ENCODE measurements at regions not wholly inside any gene's neighbourhood (a gene's known extent, or its start where the extent isn't known, plus 50 kb on each side); places are given as distances from the start of the nearest gene placed in this dataset.
"Not testable (repeated sequence)": the region's sequence is repeated elsewhere in the genome, so short reads cannot be mapped to it uniquely, and the experiment has no call there.

DNA sequence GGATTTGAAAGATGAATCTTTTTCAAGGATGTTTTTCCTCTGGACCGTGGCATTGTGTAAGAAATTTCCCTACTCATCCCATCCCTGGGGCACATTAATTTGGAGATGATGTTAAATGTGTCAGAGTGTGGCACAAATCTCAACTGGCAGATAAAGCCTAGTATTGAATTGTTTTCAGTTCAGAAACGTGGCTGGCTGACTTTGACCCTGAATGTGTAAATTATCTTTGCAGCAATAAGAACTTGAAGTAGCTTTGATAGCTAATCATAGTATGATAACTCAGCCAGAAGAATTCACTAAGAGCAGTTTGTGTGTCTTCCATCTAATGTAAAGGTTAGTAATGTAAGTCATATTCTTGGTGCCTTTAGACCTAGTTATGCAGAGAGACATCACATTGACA is 238.4 kb upstream of the DMRT1 start:
- TF ChIP-seq JUND (IDR thresholded peaks at IDR 0.05; ENCODE audit: low read depth), result no peak
- in situ Hi-C loops (cut with HindIII; ENCODE audit: low pct_unique_long_range_greater_than_20kb, low sequenced_read_pairs), result no loop called here
- no peak for DNase-seq (ENCODE audit: low read depth in 1 of 2, low spot score in 1 of 2)

DNA sequence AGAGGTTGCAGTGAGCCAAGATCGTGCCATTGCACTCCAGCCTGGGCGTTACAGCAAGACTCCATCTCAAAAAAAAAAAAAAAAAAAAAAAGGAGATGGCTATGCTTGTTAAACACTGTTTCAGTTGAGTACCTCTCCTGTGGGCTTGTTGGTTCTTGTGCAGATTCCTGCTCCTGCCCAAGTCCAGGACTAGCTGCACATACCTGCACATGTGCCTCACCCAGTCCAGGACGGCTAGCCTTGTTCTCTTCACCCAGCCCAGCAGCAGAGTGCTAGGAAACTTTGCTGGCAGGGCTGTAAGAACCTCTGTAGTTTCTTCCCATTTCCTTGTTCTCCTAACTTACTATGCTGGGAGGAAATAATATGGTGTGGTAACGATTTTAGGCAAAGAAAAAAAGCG is 234.1 kb upstream of the DMRT1 start:
- DNase-seq (ENCODE audit: low read depth in 1 of 2, low spot score in 1 of 2), result no peak
- in situ Hi-C loops (cut with HindIII; ENCODE audit: low pct_unique_long_range_greater_than_20kb, low sequenced_read_pairs), result no loop called here
- TF ChIP-seq JUND (IDR thresholded peaks at IDR 0.05; ENCODE audit: low read depth), result no peak

GRCh38 chr9:613771-614347 is 227.6 kb upstream of the DMRT1 start:
- DNase-seq (ENCODE audit: low read depth in 1 of 2, low spot score in 1 of 2), result peak; percentile 42 to 85
- TF ChIP-seq JUND (IDR thresholded peaks at IDR 0.05; ENCODE audit: low read depth), result no peak
- in situ Hi-C loops (cut with HindIII; ENCODE audit: low pct_unique_long_range_greater_than_20kb, low sequenced_read_pairs), result no loop called here

GRCh38 chr9:614431-614830 is 227.1 kb upstream of the DMRT1 start:
- TF ChIP-seq JUND (IDR thresholded peaks at IDR 0.05; ENCODE audit: low read depth), result no peak
- in situ Hi-C loops (cut with HindIII; ENCODE audit: low pct_unique_long_range_greater_than_20kb, low sequenced_read_pairs), result no loop called here
- DNase-seq (ENCODE audit: low read depth in 1 of 2, low spot score in 1 of 2), result no peak

DNA sequence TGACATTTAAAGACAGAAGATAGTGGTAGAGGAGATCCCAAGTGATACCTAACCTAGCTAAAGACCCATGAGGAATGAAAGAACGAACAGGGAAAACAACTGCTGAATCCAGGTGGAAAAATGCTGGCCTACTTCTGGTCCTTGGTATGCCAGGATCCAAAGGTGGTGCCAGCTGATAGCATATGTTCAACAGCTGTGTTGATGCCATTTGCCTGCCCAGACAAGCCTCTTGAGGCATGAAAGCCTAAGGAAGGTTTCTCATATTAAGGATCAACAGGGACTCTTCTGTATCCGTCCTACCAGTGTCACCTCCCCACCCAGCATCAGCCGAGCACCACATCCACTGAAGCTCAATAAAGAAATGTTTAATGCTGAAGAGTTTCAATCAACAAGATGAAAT is 225.7 kb upstream of the DMRT1 start:
- DNase-seq (ENCODE audit: low read depth in 1 of 2, low spot score in 1 of 2), result no peak
- TF ChIP-seq JUND (IDR thresholded peaks at IDR 0.05; ENCODE audit: low read depth), result no peak
- in situ Hi-C loops (cut with HindIII; ENCODE audit: low pct_unique_long_range_greater_than_20kb, low sequenced_read_pairs), result no loop called here

GRCh38 chr9:616694-617093 is 224.8 kb upstream of the DMRT1 start:
- TF ChIP-seq JUND (IDR thresholded peaks at IDR 0.05; ENCODE audit: low read depth), result no peak
- in situ Hi-C loops (cut with HindIII; ENCODE audit: low pct_unique_long_range_greater_than_20kb, low sequenced_read_pairs), result no loop called here
- DNase-seq (ENCODE audit: low read depth in 1 of 2, low spot score in 1 of 2), result no peak

DNA sequence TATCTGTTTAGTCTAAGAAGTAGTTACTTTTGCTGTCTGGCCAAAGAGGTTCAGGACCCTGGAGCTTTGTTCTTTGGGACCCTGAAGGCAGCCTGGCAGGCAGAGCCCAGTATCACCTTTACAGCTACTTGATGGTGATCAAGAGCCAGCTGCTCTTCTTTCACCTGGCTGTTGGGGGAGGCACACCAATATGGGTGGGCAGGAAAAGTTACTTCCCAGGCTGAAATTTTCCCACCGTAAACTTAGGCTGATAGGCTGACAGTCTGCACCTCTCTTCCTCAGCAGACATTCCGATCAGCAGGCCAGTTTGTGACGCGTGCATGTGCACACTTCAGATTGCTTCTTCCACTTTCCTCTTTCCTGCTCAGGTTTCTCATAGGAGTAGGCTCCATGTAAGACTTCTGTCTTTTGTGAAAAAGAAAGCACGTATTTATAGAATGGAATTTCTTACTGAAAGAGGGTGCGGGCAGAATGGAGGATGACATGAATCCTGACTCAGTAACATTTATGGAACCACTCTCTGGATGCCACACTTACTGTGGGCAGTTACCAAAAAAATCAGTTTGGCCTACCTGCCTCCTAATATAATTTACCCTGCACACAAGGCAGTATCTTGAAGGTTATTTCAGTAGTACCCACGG is 223.9 kb upstream of the DMRT1 start:
- DNase-seq (ENCODE audit: low read depth in 1 of 2, low spot score in 1 of 2), result no peak
- TF ChIP-seq JUND (IDR thresholded peaks at IDR 0.05; ENCODE audit: low read depth), result no peak
- in situ Hi-C loops (cut with HindIII; ENCODE audit: low pct_unique_long_range_greater_than_20kb, low sequenced_read_pairs), result no loop called here

DNA sequence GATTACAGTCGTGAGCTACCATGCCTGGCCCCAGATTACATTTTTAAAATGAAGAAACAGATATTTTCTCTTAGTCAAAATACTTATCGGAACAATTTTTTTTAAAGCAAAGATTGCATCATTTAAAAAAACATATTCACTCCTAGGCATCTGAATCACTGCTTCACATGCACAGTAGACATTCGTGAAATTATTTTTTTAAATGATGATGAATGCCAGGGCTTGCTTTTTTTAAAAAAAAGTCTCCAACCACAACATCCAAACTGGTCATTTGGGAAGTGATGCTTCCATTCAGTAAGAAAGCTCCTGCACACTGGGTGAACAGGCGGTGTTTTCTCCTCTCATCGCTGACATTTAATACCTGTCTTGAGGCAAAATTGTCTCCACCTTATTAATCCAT is 223.0 kb upstream of the DMRT1 start:
- in situ Hi-C loops (cut with HindIII; ENCODE audit: low pct_unique_long_range_greater_than_20kb, low sequenced_read_pairs), result no loop called here

DNA sequence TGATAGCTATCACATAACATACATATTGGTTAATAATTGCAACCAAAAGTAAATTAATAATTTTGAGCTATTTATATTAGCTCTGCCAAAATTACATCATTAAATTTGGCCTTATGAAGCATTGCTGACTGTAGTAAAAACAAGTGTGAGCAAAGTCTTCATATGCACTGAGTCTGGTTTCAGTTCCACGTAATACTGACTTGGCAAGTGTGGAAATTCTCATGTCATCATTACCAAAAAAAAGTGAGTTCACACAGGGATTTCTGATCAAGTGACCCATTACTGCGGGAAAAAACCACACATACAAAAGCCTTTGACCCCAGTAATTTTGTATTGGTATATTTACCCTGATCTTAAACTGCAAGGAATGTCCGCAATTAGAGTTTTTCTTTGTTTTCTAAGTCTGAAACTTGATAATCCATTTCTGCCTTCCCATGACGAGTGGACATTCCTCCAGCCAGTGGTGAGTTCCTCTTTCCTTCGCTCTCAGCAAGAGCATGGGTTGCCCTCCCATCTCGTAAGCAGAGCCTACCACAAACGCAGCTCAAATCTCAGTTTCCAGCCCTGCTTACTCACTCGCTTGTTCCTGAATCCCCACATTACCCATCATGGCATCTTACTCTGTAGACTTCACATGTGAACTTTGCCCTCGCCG is 220.2 kb upstream of the DMRT1 start:
- in situ Hi-C loops (cut with HindIII; ENCODE audit: low pct_unique_long_range_greater_than_20kb, low sequenced_read_pairs), result no loop called here
- DNase-seq (ENCODE audit: low read depth in 1 of 2, low spot score in 1 of 2), result no peak
- TF ChIP-seq JUND (IDR thresholded peaks at IDR 0.05; ENCODE audit: low read depth), result no peak

More for the DNA sequence above, 223.0 kb upstream of the DMRT1 start:
- no peak for TF ChIP-seq JUND (IDR thresholded peaks at IDR 0.05; ENCODE audit: low read depth)
- no peak for DNase-seq (ENCODE audit: low read depth in 1 of 2, low spot score in 1 of 2)

- DNase-seq (ENCODE audit: low read depth in 1 of 2, low spot score in 1 of 2), result no peak
- no peak for TF ChIP-seq JUND (IDR thresholded peaks at IDR 0.05; ENCODE audit: low read depth)
- in situ Hi-C loops (cut with HindIII; ENCODE audit: low pct_unique_long_range_greater_than_20kb, low sequenced_read_pairs), result no loop called here
Observed at GRCh38 chr9:624935-625500, 216.5 kb upstream of the DMRT1 start.

GRCh38 chr9:625613-626012 is 215.9 kb upstream of the DMRT1 start:
- no peak for TF ChIP-seq JUND (IDR thresholded peaks at IDR 0.05; ENCODE audit: low read depth)
- in situ Hi-C loops (cut with HindIII; ENCODE audit: low pct_unique_long_range_greater_than_20kb, low sequenced_read_pairs), result no loop called here
- DNase-seq (ENCODE audit: low read depth in 1 of 2, low spot score in 1 of 2), result no peak

DNA sequence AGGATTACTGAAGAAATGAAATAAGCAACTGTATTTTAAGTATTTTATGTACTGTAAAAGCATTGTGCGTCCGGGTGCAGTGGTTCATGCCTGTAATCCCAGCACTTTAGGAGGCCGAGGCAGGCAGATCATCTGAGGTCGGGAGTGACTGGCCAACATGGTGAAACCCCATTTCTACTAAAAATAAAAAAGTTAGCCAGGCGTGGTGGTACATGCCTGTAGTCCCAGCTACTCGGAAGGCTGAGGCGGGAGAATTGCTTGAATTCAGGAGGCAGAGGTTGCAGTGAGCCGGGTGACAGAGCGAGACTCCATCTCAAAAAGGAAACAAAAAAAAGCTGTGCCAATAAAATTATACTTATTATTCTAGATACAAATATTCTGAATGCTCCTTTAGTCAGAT is 215.4 kb upstream of the DMRT1 start:
- DNase-seq (ENCODE audit: low read depth in 1 of 2, low spot score in 1 of 2), result not testable (repeated sequence)

DNA sequence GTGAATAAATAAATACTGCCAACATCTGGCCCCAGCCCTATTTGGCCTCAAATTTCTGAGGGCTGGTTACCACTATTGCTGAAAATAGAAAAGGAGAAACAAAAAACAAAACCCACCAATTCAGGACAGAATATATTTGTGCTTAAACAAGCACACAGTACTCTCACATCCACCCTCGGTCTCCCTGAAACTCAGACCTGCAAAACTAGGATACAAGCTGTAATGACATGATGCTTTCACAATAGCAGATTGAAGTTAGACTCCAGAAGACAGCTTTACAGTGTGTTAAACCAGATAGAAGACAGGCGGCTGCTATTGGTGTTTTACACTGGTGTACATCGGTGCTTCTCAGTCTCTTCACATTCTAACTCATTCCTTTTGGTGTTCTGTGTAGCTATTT is 214.9 kb upstream of the DMRT1 start:
- no peak for TF ChIP-seq JUND (IDR thresholded peaks at IDR 0.05; ENCODE audit: low read depth)
- no peak for DNase-seq (ENCODE audit: low read depth in 1 of 2, low spot score in 1 of 2)
- in situ Hi-C loops (cut with HindIII; ENCODE audit: low pct_unique_long_range_greater_than_20kb, low sequenced_read_pairs), result no loop called here

More for the DNA sequence above, 215.4 kb upstream of the DMRT1 start:
- in situ Hi-C loops (cut with HindIII; ENCODE audit: low pct_unique_long_range_greater_than_20kb, low sequenced_read_pairs), result not testable (repeated sequence)
